Ishikawa (cell line): ENCODE measurements at regions not wholly inside any gene's neighbourhood (a gene's known extent, or its start where the extent isn't known, plus 50 kb on each side); places are given as distances from the start of the nearest gene placed in this dataset.

Source experiments
- CEBPB ChIP-seq: IDR thresholded peaks from 2 replicates; pipeline ENCODE4 v1.6.1; 2012
- CREB1 ChIP-seq: IDR thresholded peaks from 2 replicates; pipeline ENCODE4 v1.6.1; 2012; ENCODE audit warnings: low read depth
- EGR1 ChIP-seq: IDR thresholded peaks from 2 replicates; pipeline ENCODE4 v1.6.1; 2012
- EP300 ChIP-seq: IDR thresholded peaks from 2 replicates; pipeline ENCODE4 v1.6.1; 2012; ENCODE audit warnings: borderline replicate concordance
- FOXM1 ChIP-seq: IDR thresholded peaks from 2 replicates; pipeline ENCODE4 v1.6.1; 2012; ENCODE audit warnings: low read depth, borderline replicate concordance
- NFIC ChIP-seq: IDR thresholded peaks from 2 replicates; pipeline ENCODE4 v1.6.1; 2012
- RAD21 ChIP-seq: IDR thresholded peaks from 2 replicates; pipeline ENCODE4 v1.6.1; 2012; ENCODE audit warnings: low read depth
- TAF1 ChIP-seq: IDR thresholded peaks from 2 replicates; pipeline ENCODE4 v1.6.1; 2012; ENCODE audit warnings: low read depth, mild to moderate bottlenecking
- TCF12 ChIP-seq: IDR thresholded peaks from 2 replicates; pipeline ENCODE4 v1.6.1; 2012; ENCODE audit warnings: low read depth
- TEAD4 ChIP-seq: IDR thresholded peaks from 2 replicates; pipeline ENCODE4 v1.6.1; 2012
- YY1 ChIP-seq: IDR thresholded peaks from 2 replicates; pipeline ENCODE4 v1.6.1; 2012; ENCODE audit warnings: low read depth
- ZBTB7A ChIP-seq: IDR thresholded peaks from 2 replicates; pipeline ENCODE4 v1.6.1; 2012; ENCODE audit warnings: low read depth
- TF ChIP-seq, protein P1 (sequence below): IDR thresholded peaks from 2 replicates; pipeline ENCODE4 v1.6.1; 2012
- TF ChIP-seq, protein P2 (sequence below): IDR thresholded peaks from 2 replicates; pipeline ENCODE4 v1.6.1; 2012
- TF ChIP-seq, protein P3 (sequence below): IDR thresholded peaks from 2 replicates; pipeline ENCODE4 v1.6.1; 2012; ENCODE audit warnings: low read depth, mild to moderate bottlenecking

DNA sequence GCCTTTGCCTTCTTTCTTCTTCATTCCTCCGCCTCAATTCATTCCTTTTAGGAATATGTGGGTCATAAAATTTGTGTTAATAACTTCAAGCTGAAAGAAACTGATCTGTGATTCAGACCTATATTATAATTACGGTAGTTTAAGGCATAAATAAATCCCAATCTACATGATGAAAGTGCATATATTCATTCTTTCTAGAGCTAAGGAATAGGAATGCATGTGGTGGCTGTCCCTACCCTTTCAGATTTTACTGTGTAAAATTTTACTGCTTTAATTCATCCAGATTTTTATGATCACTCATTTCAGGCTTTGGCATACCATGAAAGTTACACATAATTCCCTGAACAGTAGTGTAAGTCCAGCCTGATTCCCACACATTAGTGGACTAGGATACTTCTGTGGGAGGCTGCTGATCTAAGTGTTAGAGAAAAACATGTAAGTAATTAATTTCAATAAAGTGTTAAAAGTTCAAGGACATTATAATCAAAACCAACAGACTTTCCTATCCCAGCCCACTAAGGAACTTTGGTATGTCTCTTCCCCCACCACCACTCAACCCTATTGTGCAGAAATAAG lies 83.1 kb downstream of the HINT1 start:
- no peak for TF ChIP-seq TAF1
- TF ChIP-seq NFIC: no peak
- TF ChIP-seq, protein P1, sequence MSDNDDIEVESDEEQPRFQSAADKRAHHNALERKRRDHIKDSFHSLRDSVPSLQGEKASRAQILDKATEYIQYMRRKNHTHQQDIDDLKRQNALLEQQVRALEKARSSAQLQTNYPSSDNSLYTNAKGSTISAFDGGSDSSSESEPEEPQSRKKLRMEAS: no peak

DNA sequence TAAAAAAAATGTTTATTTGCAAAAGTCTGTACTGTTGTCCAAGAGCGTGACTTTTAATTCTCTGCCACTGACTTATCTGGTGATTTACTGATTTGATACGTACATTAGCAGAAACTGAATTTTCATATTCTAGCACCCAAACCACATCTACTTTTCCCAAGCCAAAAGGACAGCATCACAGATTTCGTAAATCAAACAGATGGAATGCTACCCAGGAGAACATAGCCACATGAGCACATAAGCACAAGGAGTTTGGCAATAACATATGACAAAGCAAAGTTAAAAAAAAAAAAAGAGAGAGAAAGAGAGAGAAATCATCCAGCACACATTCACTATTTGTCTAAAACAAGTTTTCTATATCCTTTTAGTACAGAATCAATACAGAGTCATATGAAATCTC lies 83.7 kb downstream of the HINT1 start:
- no peak for TF ChIP-seq TAF1
- no peak for TF ChIP-seq ZBTB7A
- no peak for TF ChIP-seq TEAD4
- TF ChIP-seq CEBPB: no peak
- no peak for TF ChIP-seq FOXM1
- TF ChIP-seq, protein P1: no peak
- TF ChIP-seq RAD21: no peak
- TF ChIP-seq TCF12: no peak
- TF ChIP-seq, protein P2, sequence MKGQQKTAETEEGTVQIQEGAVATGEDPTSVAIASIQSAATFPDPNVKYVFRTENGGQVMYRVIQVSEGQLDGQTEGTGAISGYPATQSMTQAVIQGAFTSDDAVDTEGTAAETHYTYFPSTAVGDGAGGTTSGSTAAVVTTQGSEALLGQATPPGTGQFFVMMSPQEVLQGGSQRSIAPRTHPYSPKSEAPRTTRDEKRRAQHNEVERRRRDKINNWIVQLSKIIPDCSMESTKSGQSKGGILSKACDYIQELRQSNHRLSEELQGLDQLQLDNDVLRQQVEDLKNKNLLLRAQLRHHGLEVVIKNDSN: no peak
- TF ChIP-seq EGR1: no peak
- TF ChIP-seq, protein P3, sequence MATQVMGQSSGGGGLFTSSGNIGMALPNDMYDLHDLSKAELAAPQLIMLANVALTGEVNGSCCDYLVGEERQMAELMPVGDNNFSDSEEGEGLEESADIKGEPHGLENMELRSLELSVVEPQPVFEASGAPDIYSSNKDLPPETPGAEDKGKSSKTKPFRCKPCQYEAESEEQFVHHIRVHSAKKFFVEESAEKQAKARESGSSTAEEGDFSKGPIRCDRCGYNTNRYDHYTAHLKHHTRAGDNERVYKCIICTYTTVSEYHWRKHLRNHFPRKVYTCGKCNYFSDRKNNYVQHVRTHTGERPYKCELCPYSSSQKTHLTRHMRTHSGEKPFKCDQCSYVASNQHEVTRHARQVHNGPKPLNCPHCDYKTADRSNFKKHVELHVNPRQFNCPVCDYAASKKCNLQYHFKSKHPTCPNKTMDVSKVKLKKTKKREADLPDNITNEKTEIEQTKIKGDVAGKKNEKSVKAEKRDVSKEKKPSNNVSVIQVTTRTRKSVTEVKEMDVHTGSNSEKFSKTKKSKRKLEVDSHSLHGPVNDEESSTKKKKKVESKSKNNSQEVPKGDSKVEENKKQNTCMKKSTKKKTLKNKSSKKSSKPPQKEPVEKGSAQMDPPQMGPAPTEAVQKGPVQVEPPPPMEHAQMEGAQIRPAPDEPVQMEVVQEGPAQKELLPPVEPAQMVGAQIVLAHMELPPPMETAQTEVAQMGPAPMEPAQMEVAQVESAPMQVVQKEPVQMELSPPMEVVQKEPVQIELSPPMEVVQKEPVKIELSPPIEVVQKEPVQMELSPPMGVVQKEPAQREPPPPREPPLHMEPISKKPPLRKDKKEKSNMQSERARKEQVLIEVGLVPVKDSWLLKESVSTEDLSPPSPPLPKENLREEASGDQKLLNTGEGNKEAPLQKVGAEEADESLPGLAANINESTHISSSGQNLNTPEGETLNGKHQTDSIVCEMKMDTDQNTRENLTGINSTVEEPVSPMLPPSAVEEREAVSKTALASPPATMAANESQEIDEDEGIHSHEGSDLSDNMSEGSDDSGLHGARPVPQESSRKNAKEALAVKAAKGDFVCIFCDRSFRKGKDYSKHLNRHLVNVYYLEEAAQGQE: no peak

DNA sequence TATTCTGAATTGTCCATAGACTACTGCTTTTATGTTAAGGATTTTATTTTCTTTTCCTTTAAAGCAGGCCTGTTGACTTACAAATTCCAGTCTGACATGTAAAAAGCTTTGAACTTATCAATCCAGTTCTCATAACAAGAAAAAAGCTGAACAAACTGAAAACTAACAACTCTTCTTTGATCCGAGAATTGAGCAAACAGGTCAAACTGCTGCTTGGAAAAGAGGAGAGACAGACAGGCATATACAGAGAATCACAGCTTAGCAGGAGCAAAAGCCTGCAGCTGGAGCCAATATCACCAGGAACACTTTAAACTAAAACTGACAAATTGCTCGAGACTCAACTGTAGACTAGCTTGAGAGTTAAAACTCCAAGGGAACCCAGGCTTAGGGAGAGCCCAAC lies 85.8 kb downstream of the HINT1 start:
- TF ChIP-seq EGR1: no peak
- no peak for TF ChIP-seq YY1
- no peak for TF ChIP-seq TEAD4
- no peak for TF ChIP-seq FOXM1
- TF ChIP-seq ZBTB7A: no peak
- TF ChIP-seq, protein P2: no peak
- TF ChIP-seq CEBPB: no peak
- TF ChIP-seq, protein P1: no peak
- no peak for TF ChIP-seq EP300
- no peak for TF ChIP-seq TAF1
- TF ChIP-seq TCF12: no peak
- TF ChIP-seq RAD21: no peak
- TF ChIP-seq, protein P3: no peak
- TF ChIP-seq NFIC: no peak
- TF ChIP-seq CREB1: no peak

DNA sequence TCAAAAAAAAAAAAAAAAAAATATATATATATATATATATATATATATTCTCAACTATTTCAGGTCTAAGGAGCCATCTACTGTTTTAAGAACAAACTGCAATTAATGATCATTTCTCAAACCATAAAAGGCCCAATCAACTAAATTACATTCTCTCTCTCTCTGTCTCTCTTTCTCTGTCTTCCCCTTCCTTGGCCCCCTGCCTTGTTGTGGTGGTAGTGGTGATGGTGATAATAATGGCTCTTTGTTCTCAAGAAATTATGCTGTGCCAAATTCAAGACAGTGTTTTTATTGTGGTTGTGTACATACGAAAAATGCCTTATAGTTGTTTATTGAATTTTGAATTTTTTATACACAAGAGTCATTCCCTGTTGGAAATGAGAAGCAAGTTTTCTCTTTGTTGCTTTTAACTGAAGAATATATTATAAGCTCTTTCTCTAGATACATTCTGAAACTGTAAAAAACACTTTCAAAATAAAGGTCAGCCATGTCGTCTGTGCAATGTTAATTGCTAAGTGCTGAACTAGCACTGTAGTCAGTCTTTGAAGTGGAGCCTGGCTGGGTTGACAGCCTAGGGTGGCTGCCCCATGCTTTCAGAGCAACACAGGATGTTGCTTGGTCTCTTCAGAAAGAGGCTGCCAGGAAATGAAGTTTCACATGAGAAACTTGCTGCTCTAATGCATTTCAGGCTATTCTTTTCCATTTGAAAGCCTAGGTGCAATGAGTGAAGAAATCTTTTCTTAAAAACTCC lies 96.0 kb downstream of the HINT1 start:
- no peak for TF ChIP-seq TEAD4

DNA sequence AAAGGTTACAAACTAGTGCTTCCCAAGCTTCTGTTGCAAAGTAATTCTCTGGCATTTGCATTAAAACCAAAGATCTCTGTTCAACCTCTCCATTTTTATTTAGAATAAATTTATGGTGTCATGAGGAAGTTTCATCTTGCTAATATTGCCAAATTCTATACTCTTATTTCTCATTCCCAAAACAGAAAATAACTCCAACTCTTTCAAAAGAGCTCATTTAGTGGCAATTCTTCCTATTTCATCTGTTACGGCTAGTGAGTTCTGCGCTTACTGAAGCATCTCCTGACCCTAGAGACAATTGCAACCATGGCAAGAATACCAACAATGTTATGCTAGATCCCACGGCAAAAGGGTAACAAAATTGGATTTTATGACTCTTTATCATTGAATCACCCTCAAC lies 97.0 kb downstream of the HINT1 start:
- TF ChIP-seq NFIC (no peak), CEBPB (no peak), TEAD4 (no peak), TAF1 (no peak), TCF12 (no peak), ZBTB7A (no peak), FOXM1 (no peak), YY1 (no peak), EGR1 (no peak)
- TF ChIP-seq, protein P2: no peak
